GM12892 (cell line): ENCODE measurements at regions not wholly inside any gene's neighbourhood (a gene's known extent, or its start where the extent isn't known, plus 50 kb on each side); places are given as distances from the start of the nearest gene placed in this dataset.

Experiments
- POLR2A ChIP-seq: IDR thresholded peaks from 2 replicates; pipeline ENCODE4 v1.6.1; 2011; ENCODE audit warnings: low read depth, low read length, control low read depth
- POLR2AphosphoS5 ChIP-seq: IDR thresholded peaks from 2 replicates; pipeline ENCODE4 v1.6.1; 2011; ENCODE audit warnings: low read depth, low read length, control low read depth
- TAF1 ChIP-seq: IDR thresholded peaks from 2 replicates; pipeline ENCODE4 v1.6.1; 2011; ENCODE audit warnings: low read depth, mild to moderate bottlenecking, control low read depth, low read length, borderline replicate concordance

GRCh38 chr15:70429056-70429722 lies 331.5 kb upstream of the TLE3 start:
- TF ChIP-seq POLR2A = no peak
- TF ChIP-seq POLR2AphosphoS5 = no peak
- TF ChIP-seq TAF1 = no peak
